ENCODE measurements at regions not wholly inside any gene's neighbourhood (a gene's known extent, or its start where the extent isn't known, plus 50 kb on each side); places are given as distances from the start of the nearest gene placed in this dataset.

GRCh38 chr6:137998461-137999019 is 108.7 kb downstream of the PERP start:
- H3K27ac ChIP-seq = no peak overlapping the region
- no peak for TF ChIP-seq CTCF (conservative IDR thresholded peaks at IDR 0.05)

- no peak for TF ChIP-seq CTCF (conservative IDR thresholded peaks at IDR 0.05)
- H3K27ac ChIP-seq = no peak overlapping the region
Observed at GRCh38 chr6:137999815-138000214, 107.4 kb downstream of the PERP start.

GRCh38 chr6:138000941-138001340 is 106.3 kb downstream of the PERP start:
- H3K27ac ChIP-seq = no peak overlapping the region

GRCh38 chr6:138001750-138002349 is 105.4 kb downstream of the PERP start:
- peak; percentile 90 for TF ChIP-seq CTCF (conservative IDR thresholded peaks at IDR 0.05)
- no peak overlapping the region for H3K27ac ChIP-seq

More at GRCh38 chr6:138000941-138001340, 106.3 kb downstream of the PERP start:
- no peak for TF ChIP-seq CTCF (conservative IDR thresholded peaks at IDR 0.05)

GRCh38 chr6:138004430-138005287 is 102.6 kb downstream of the PERP start:
- peak; percentile 75 for TF ChIP-seq CTCF (conservative IDR thresholded peaks at IDR 0.05)
- H3K27ac ChIP-seq = no peak overlapping the region

- no peak for TF ChIP-seq CTCF (conservative IDR thresholded peaks at IDR 0.05)
- no peak overlapping the region for H3K27ac ChIP-seq
Observed at GRCh38 chr6:138005846-138006245, 101.4 kb downstream of the PERP start.

GRCh38 chr6:138007014-138007472 is 100.2 kb downstream of the PERP start:
- peak; percentile 78 for TF ChIP-seq CTCF (conservative IDR thresholded peaks at IDR 0.05)
- no peak overlapping the region for H3K27ac ChIP-seq

Data from VCaP (cell line).